Lower leg skin (tissue), 3 donors: ENCODE measurements at regions not wholly inside any gene's neighbourhood (a gene's known extent, or its start where the extent isn't known, plus 50 kb on each side); places are given as distances from the start of the nearest gene placed in this dataset.

Source experiments
- POLR2A ChIP-seq, 2 donors: fragments of 450-650 bp; IDR thresholded peaks; one replicate each; pipeline ENCODE4 v1.6.1; 2016 to 2017; ENCODE audit warnings: antibody characterized with exemption in 2 of 2, mild to moderate bottlenecking in 1 of 2, moderate library complexity in 1 of 2
- TF ChIP-seq, protein P1 (sequence below), 3 donors: fragments of 450-650 bp; IDR thresholded peaks; one replicate each; pipeline ENCODE4 v1.5.1; 2016; ENCODE audit warnings: antibody characterized with exemption in 3 of 3, mild to moderate bottlenecking in 3 of 3, moderate library complexity in 2 of 3

DNA sequence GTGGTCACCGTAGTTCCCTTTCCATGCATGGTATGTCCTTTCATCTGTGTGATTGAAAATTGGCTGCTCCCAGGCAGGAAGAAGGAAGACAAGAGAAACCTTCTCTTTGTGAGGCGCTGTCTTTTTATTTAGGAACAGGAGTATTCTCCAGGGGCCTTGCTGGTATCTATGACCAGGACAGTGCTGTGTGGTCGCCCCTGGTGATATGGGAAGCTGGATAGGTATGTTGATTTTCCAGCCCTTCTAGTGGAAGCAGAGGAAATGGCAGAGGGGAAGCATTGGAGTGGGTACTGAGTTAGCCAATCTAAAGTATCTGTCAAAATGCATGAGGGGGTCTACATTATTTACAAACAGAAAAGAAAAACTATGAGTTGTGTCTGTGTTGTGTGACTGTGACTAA, 226.6 kb downstream of the MTX2 start:
- TF ChIP-seq, protein P1, sequence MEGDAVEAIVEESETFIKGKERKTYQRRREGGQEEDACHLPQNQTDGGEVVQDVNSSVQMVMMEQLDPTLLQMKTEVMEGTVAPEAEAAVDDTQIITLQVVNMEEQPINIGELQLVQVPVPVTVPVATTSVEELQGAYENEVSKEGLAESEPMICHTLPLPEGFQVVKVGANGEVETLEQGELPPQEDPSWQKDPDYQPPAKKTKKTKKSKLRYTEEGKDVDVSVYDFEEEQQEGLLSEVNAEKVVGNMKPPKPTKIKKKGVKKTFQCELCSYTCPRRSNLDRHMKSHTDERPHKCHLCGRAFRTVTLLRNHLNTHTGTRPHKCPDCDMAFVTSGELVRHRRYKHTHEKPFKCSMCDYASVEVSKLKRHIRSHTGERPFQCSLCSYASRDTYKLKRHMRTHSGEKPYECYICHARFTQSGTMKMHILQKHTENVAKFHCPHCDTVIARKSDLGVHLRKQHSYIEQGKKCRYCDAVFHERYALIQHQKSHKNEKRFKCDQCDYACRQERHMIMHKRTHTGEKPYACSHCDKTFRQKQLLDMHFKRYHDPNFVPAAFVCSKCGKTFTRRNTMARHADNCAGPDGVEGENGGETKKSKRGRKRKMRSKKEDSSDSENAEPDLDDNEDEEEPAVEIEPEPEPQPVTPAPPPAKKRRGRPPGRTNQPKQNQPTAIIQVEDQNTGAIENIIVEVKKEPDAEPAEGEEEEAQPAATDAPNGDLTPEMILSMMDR (IDR thresholded peaks at IDR 0.05), result no peak
- TF ChIP-seq POLR2A (IDR thresholded peaks at IDR 0.05), result no peak
